ENCODE measurements at regions not wholly inside any gene's neighbourhood (a gene's known extent, or its start where the extent isn't known, plus 50 kb on each side); places are given as distances from the start of the nearest gene placed in this dataset.

DNA sequence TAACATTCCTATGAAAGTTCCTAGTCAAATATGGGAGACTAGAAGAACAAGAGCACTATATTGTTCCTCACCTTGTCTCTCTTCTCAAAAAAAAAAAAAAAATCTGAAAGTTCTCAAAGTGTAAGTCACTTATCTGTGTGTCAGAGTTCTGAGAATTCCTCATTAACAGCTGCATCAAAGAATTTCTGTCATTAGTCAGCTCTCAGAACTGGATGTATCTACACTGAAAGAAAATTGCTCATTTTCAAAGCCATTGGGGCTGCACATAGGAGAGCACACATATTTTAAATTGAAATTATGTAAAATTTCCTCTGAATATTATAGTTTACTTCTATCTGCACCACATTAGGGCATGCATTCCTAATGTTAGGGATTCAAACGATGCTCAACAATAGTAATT lies 99.5 kb upstream of the FTMT start:
- TF ChIP-seq, protein P1, sequence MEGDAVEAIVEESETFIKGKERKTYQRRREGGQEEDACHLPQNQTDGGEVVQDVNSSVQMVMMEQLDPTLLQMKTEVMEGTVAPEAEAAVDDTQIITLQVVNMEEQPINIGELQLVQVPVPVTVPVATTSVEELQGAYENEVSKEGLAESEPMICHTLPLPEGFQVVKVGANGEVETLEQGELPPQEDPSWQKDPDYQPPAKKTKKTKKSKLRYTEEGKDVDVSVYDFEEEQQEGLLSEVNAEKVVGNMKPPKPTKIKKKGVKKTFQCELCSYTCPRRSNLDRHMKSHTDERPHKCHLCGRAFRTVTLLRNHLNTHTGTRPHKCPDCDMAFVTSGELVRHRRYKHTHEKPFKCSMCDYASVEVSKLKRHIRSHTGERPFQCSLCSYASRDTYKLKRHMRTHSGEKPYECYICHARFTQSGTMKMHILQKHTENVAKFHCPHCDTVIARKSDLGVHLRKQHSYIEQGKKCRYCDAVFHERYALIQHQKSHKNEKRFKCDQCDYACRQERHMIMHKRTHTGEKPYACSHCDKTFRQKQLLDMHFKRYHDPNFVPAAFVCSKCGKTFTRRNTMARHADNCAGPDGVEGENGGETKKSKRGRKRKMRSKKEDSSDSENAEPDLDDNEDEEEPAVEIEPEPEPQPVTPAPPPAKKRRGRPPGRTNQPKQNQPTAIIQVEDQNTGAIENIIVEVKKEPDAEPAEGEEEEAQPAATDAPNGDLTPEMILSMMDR (conservative IDR thresholded peaks at IDR 0.05) = no peak
- TF ChIP-seq EZH2 (IDR thresholded peaks at IDR 0.05; ENCODE audit: low read depth) = no peak
